ENCODE measurements at regions not wholly inside any gene's neighbourhood (a gene's known extent, or its start where the extent isn't known, plus 50 kb on each side); places are given as distances from the start of the nearest gene placed in this dataset.

DNA sequence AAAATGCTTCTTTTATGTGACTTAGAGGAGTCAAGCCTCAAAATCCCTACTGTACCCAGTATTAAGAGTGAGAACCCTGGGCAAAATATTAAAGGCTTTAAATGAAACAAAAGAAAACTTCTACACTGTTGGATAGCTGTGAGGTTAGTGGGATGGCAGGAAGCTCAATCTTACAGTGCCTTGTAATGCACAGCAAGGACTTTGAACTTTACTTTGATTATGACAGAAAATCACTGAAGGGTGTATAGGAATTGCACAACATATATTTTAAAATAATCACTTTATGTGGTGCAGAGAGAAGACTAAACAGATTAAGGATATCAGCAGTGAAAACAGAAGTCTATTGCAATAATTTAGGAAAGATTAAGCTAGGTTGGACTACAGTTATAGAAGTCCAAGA lies 1333.4 kb downstream of the ADGRL3 start:
- TF ChIP-seq, protein P1, sequence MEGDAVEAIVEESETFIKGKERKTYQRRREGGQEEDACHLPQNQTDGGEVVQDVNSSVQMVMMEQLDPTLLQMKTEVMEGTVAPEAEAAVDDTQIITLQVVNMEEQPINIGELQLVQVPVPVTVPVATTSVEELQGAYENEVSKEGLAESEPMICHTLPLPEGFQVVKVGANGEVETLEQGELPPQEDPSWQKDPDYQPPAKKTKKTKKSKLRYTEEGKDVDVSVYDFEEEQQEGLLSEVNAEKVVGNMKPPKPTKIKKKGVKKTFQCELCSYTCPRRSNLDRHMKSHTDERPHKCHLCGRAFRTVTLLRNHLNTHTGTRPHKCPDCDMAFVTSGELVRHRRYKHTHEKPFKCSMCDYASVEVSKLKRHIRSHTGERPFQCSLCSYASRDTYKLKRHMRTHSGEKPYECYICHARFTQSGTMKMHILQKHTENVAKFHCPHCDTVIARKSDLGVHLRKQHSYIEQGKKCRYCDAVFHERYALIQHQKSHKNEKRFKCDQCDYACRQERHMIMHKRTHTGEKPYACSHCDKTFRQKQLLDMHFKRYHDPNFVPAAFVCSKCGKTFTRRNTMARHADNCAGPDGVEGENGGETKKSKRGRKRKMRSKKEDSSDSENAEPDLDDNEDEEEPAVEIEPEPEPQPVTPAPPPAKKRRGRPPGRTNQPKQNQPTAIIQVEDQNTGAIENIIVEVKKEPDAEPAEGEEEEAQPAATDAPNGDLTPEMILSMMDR (conservative IDR thresholded peaks at IDR 0.05): no peak
- TF ChIP-seq ZFX (IDR thresholded peaks at IDR 0.05): no peak

Measured in C4-2B (cell line).